ENCODE measurements at regions not wholly inside any gene's neighbourhood (a gene's known extent, or its start where the extent isn't known, plus 50 kb on each side); places are given as distances from the start of the nearest gene placed in this dataset.

DNA sequence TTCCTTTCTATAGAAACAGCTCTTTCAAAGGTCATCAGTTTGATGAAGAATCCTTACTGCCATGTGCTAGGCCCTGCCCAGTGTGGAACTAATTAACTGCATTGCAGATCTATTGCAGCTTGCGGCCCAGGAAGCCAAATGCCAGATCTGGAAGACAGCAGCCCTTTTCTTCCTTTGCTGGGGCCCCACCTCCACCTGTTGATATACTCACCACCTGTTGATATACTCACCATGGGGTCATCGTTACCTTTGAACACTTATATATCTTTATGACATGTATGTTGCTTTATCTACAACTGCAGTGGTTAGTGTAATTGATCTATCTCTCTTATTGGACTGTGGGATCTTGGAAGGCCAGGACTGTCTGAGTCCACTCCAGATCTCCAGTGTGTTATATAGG, 292.5 kb downstream of the ATP23 start:
- H3K9me3 Mint-ChIP-seq, result peaks cover 18% of the 10 kb centered on the region
- no peak overlapping the region for H3K4me3 Mint-ChIP-seq
- TF ChIP-seq, protein P1, sequence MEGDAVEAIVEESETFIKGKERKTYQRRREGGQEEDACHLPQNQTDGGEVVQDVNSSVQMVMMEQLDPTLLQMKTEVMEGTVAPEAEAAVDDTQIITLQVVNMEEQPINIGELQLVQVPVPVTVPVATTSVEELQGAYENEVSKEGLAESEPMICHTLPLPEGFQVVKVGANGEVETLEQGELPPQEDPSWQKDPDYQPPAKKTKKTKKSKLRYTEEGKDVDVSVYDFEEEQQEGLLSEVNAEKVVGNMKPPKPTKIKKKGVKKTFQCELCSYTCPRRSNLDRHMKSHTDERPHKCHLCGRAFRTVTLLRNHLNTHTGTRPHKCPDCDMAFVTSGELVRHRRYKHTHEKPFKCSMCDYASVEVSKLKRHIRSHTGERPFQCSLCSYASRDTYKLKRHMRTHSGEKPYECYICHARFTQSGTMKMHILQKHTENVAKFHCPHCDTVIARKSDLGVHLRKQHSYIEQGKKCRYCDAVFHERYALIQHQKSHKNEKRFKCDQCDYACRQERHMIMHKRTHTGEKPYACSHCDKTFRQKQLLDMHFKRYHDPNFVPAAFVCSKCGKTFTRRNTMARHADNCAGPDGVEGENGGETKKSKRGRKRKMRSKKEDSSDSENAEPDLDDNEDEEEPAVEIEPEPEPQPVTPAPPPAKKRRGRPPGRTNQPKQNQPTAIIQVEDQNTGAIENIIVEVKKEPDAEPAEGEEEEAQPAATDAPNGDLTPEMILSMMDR (IDR thresholded peaks at IDR 0.05; ENCODE audit: unreplicated experiment), result no peak
- no peaks in the 10 kb centered on the region for H3K36me3 Mint-ChIP-seq
- no peaks in the 10 kb centered on the region for H3K4me1 Mint-ChIP-seq
- H3K27ac Mint-ChIP-seq, result no peak overlapping the region
- H3K27me3 Mint-ChIP-seq (ENCODE audit: low read depth), result peaks cover 25% of the 10 kb centered on the region
- DNase-seq (ENCODE audit: low spot score in 2 of 2, unreplicated experiment in 2 of 2), result no peak

DNA sequence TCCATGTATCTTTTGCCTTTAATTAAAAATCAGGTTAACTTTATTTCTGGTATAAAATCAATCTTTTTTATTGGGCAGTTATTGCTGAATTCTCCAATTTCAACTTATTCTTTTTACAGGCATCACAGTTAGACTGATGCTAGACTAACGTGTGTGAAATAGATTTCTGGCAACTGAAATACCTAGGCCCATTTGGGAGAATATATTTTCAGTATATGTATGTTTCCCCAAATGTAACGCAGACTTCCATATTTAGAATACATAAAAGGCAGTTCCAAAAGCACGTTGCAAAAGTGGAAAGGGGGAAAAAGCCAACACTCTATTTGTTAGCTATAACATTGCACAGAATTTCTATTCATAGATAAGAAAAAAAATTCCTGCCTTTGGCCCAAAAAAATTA, 297.0 kb downstream of the ATP23 start:
- DNase-seq (ENCODE audit: low spot score in 2 of 2, unreplicated experiment in 2 of 2), result no peak
- Mint-ChIP-seq H3K9me3 (no peaks in the 10 kb centered on the region), H3K36me3 (no peaks in the 10 kb centered on the region), H3K27me3 (ENCODE audit: low read depth) (peaks cover 44% of the 10 kb centered on the region), H3K4me1 (peaks cover 3% of the 10 kb centered on the region), H3K27ac (no peak overlapping the region), H3K4me3 (no peak overlapping the region)
- TF ChIP-seq, protein P1 (IDR thresholded peaks at IDR 0.05; ENCODE audit: unreplicated experiment), result no peak

DNA sequence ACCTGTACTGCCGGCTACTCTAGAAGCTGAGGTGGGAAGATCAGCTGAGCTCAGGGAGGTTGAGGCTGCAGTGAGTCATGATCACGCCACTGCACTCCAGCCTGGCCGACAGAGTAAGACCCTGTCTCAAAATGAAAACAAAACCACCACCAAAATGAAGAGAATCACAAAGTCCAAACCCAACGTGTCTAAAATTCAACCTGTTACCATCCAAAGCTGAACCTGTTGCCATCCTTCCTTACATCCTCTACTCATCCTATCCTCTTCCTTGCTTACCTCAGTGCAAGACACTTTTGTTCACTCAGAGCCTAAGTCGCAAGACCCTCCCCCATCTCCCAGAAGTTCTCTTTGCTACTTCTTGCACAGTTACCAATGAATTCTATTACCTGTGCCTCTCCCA, 299.7 kb downstream of the ATP23 start:
- peaks cover 3% of the 10 kb centered on the region for H3K4me1 Mint-ChIP-seq
- no peak overlapping the region for H3K4me3 Mint-ChIP-seq
- H3K27me3 Mint-ChIP-seq (ENCODE audit: low read depth), result peaks cover 42% of the 10 kb centered on the region
- TF ChIP-seq, protein P1 (IDR thresholded peaks at IDR 0.05; ENCODE audit: unreplicated experiment), result no peak
- no peak for DNase-seq (ENCODE audit: low spot score in 2 of 2, unreplicated experiment in 2 of 2)
- H3K27ac Mint-ChIP-seq, result no peak overlapping the region
- H3K36me3 Mint-ChIP-seq, result no peaks in the 10 kb centered on the region
- H3K9me3 Mint-ChIP-seq, result no peaks in the 10 kb centered on the region

DNA sequence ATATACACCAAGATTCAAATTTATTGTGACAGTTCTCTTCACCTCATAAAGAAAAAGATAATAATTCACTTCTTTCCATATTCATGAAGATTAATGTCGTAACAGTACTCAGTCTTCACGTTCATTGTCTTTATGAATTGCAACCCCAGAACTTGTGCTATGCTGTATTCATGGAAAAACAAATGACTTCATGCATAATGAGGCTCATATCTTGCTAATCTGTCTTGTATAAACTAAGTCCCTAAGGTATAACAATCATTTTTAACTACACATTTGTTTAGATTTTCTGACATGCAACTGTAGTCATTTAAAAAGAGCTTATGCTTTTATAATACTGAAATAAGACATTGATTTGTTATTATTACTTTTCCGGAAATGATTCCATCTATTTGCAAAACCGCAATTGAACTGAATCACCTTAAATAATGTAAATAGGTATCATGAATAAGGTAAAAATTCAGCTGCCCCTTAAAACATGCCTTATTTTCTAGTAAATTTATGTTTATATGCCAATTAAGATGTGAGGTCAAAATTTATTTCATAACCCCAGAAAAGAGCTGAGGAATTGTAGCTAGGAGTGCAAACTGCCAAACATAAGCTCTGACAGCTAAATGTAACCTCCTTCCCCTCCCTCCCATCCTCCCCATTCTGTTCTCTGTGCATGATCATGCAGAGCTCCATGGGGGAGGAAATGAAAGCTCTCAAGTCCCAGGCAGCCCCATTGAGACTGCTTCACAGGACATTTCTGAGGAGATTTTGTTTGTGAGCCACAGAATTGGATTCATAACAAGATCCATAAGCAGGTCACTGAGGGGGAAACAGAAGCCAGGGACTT, 301.6 kb downstream of the ATP23 start:
- Mint-ChIP-seq H3K36me3 (no peaks in the 10 kb centered on the region), H3K4me1 (peaks cover 3% of the 10 kb centered on the region), H3K27ac (no peak overlapping the region), H3K9me3 (no peaks in the 10 kb centered on the region), H3K27me3 (ENCODE audit: low read depth) (peaks cover 24% of the 10 kb centered on the region), H3K4me3 (no peak overlapping the region)
- TF ChIP-seq, protein P1 (IDR thresholded peaks at IDR 0.05; ENCODE audit: unreplicated experiment), result no peak
- DNase-seq (ENCODE audit: low spot score in 2 of 2, unreplicated experiment in 2 of 2), result no peak

DNA sequence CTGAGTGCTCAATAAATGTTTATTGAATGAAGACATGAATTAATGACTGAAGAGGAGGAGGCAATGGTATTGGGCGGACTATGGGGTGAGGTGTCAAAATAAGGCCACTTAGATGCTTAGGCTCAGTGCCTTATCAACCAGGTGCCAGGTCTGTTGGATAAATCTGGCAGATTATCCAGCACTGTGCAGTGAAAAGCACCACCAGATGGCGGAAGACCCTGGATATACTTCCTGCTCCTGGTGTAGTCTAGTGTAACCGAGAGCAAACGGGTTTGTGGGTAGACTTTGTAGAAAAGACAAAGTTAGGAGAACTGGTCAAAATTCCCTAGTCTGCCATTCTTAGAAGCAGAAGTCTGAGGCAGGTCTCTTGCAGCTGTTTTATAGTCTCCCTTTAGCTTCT, 306.3 kb downstream of the ATP23 start:
- no peaks in the 10 kb centered on the region for H3K9me3 Mint-ChIP-seq
- H3K36me3 Mint-ChIP-seq, result no peaks in the 10 kb centered on the region
- peaks cover 1% of the 10 kb centered on the region for H3K4me1 Mint-ChIP-seq
- H3K4me3 Mint-ChIP-seq, result no peak overlapping the region
- TF ChIP-seq, protein P1 (IDR thresholded peaks at IDR 0.05; ENCODE audit: unreplicated experiment), result no peak
- peaks cover 5% of the 10 kb centered on the region for H3K27me3 Mint-ChIP-seq (ENCODE audit: low read depth)
- no peak for DNase-seq (ENCODE audit: low spot score in 2 of 2, unreplicated experiment in 2 of 2)
- no peak overlapping the region for H3K27ac Mint-ChIP-seq
